SK-N-SH (cell line): ENCODE measurements at regions not wholly inside any gene's neighbourhood (a gene's known extent, or its start where the extent isn't known, plus 50 kb on each side); places are given as distances from the start of the nearest gene placed in this dataset.
A peak's percentile ranks its signal among the peaks of the same experiment; 100 is the strongest.

Source experiments
- CTCF ChIA-PET: fragments of 300-600, 350-600 bp; formaldehyde crosslinking; extraction: SDS; loops from one replicate; lab custom pipeline; 2021; lab: Yijun Ruan, JAX
- POLR2A ChIA-PET: fragments of 350-600 bp; sonication (Branson Sonifier 250); formaldehyde crosslinking; extraction: SDS; loops from one replicate; lab custom pipeline; 2020; ENCODE audit warnings: antibody characterized with exemption, inconsistent platforms; lab: Yijun Ruan, JAX
- DNase-seq: peaks from one replicate; pipeline ENCODE4 v3.0.0; 2012
- H2AFZ ChIP-seq: fragments of 200-600 bp; sonication (generic); 2 replicates; pipeline ENCODE4 v1.8.1; 2016; ENCODE audit warnings: antibody characterized with exemption, mild to moderate bottlenecking, low read depth
- H3F3A ChIP-seq: fragments of 200-600 bp; sonication (generic); replicated peaks from 2 replicates; pipeline ENCODE3; 2016; ENCODE audit warnings: antibody characterized with exemption, mild to moderate bottlenecking; ENCODE audit not compliant: insufficient read depth
- H3K27ac ChIP-seq, 2 experiments: fragments of 200-500 bp in 1 of 2; fragments of 200-600 bp in 1 of 2; sonication (Bioruptor generic) in 1 of 2; sonication (generic), shearing (Covaris generic) in 1 of 2; 2 replicates each; pipeline versions ENCODE4 v1.5.1 to v1.6.1; 2014 to 2016; ENCODE audit warnings: low read depth in 2 of 2, inconsistent platforms in 1 of 2, low read length in 1 of 2, mild to moderate bottlenecking in 1 of 2, mixed read lengths in 1 of 2
- H3K27me3 ChIP-seq: fragments of 200-600 bp; sonication (generic), shearing (Covaris generic); 2 replicates; pipeline ENCODE4 v1.6.1; 2016; ENCODE audit warnings: mixed run types; ENCODE audit not compliant: insufficient read depth
- H3K36me3 ChIP-seq, 2 experiments: fragments of 200-500 bp in 1 of 2; fragments of 200-600 bp in 1 of 2; sonication (Bioruptor generic) in 1 of 2; sonication (generic) in 1 of 2; replicated peaks in 1 of 2; 2 replicates each; pipeline versions ENCODE3 to v1.5.1; 2014 to 2016; ENCODE audit warnings: low read length in 1 of 2, mild to moderate bottlenecking in 1 of 2; ENCODE audit not compliant: insufficient read depth in 2 of 2, control insufficient read depth in 1 of 2
- H3K4me1 ChIP-seq, 2 experiments: fragments of 200-500 bp in 1 of 2; fragments of 200-600 bp in 1 of 2; sonication (Bioruptor generic) in 1 of 2; sonication (generic), shearing (Covaris generic) in 1 of 2; 2 replicates each; pipeline versions ENCODE4 v1.5.1 to v1.6.1; 2014 to 2016; ENCODE audit warnings: low read depth in 1 of 2, low read length in 1 of 2, mixed run types in 1 of 2; ENCODE audit not compliant: insufficient read depth in 2 of 2, control insufficient read depth in 1 of 2
- H3K4me2 ChIP-seq: fragments of 200-600 bp; sonication (generic), shearing (Covaris generic); 2 replicates; pipeline ENCODE4 v1.6.1; 2017; ENCODE audit warnings: mixed run types
- H3K4me3 ChIP-seq, 2 experiments: fragments of 200-500 bp in 1 of 2; fragments of 200-600 bp in 1 of 2; sonication (Bioruptor generic) in 1 of 2; sonication (generic), shearing (Covaris generic) in 1 of 2; 2 replicates each; pipeline versions ENCODE4 v1.5.1 to v1.8.1; 2014 to 2016; ENCODE audit warnings: low read depth in 2 of 2, inconsistent platforms in 1 of 2, low read length in 1 of 2, mild to moderate bottlenecking in 1 of 2, mixed read lengths in 1 of 2, moderate library complexity in 1 of 2
- H3K79me2 ChIP-seq: fragments of 200-600 bp; sonication (generic); 2 replicates; pipeline ENCODE4 v1.8.1; 2017; ENCODE audit warnings: mild to moderate bottlenecking; ENCODE audit not compliant: insufficient read depth
- H3K9ac ChIP-seq: fragments of 200-600 bp; sonication (generic); 2 replicates; pipeline ENCODE4 v1.6.1; 2017; ENCODE audit warnings: mixed run types
- H3K9me2 ChIP-seq: fragments of 200-600 bp; sonication (generic); 2 replicates; pipeline ENCODE4 v1.6.1; 2017; ENCODE audit warnings: mixed run types
- H3K9me3 ChIP-seq: fragments of 200-600 bp; sonication (generic); 2 replicates; pipeline ENCODE4 v1.6.1; 2017; ENCODE audit warnings: mixed run types, mild to moderate bottlenecking, moderate library complexity
- H4K20me1 ChIP-seq: fragments of 200-600 bp; sonication (generic); 2 replicates; pipeline ENCODE4 v1.6.1; 2017; ENCODE audit warnings: mild to moderate bottlenecking, mixed run types; ENCODE audit not compliant: insufficient read depth
- CHD2 ChIP-seq: fragments of 150-350 bp; IDR thresholded peaks from 2 replicates; pipeline ENCODE4 v1.6.1; 2018; ENCODE audit warnings: low read length; ENCODE audit not compliant: partially characterized antibody
- ELF1 ChIP-seq: IDR thresholded peaks from 2 replicates; pipeline ENCODE4 v1.4.0; 2012
- FOXM1 ChIP-seq: IDR thresholded peaks from 2 replicates; pipeline ENCODE4 v1.4.0; 2012; ENCODE audit warnings: low read depth, mild to moderate bottlenecking
- GABPA ChIP-seq: IDR thresholded peaks from 2 replicates; pipeline ENCODE4 v1.4.0; 2012; ENCODE audit warnings: low read depth, mild to moderate bottlenecking
- GATA2 ChIP-seq: sonication (generic); formaldehyde crosslinking; IDR thresholded peaks from 2 replicates; pipeline ENCODE4 v1.5.0; 2020; ENCODE audit warnings: mild to moderate bottlenecking, missing genetic modification reagents
- IRF3 ChIP-seq: fragments of 150-350 bp; IDR thresholded peaks from 2 replicates; pipeline ENCODE4 v1.6.1; 2016; ENCODE audit warnings: mild to moderate bottlenecking, low read depth, low read length
- MEF2A ChIP-seq: IDR thresholded peaks from 2 replicates; pipeline ENCODE4 v1.4.0; 2012; ENCODE audit warnings: low read depth, borderline replicate concordance
- NRF1 ChIP-seq: IDR thresholded peaks from 2 replicates; pipeline ENCODE4 v1.6.1; 2012; ENCODE audit warnings: low read depth, mild to moderate bottlenecking, low read length
- PBX3 ChIP-seq: IDR thresholded peaks from 2 replicates; pipeline ENCODE4; 2012
- REST ChIP-seq: IDR thresholded peaks from 2 replicates; pipeline ENCODE4 v1.6.1; 2012; ENCODE audit warnings: mild to moderate bottlenecking, low read depth, low read length, moderate library complexity
- USF1 ChIP-seq: IDR thresholded peaks from 2 replicates; pipeline ENCODE4 v1.4.0; 2012; ENCODE audit warnings: low read depth, borderline replicate concordance
- USF2 ChIP-seq: fragments of 150-350 bp; IDR thresholded peaks from 2 replicates; pipeline ENCODE4 v1.6.1; 2017; ENCODE audit warnings: antibody characterized with exemption, low read length, low read depth, borderline replicate concordance
- ZBTB33 ChIP-seq: IDR thresholded peaks from 2 replicates; pipeline ENCODE4 v1.4.0; 2012; ENCODE audit warnings: low read depth, borderline replicate concordance
- WGBS: methylation state at CpG from one replicate; pipeline ENCODE4 v1.1.6; 2017; ENCODE audit warnings: low lambda C conversion rate; 5-methylcytosine and 5-hydroxymethylcytosine counted together

- TF ChIP-seq ELF1 (no peak), MEF2A (no peak), IRF3 (no peak)
Observed at GRCh38 chr14:38950676-38951075, 152.4 kb downstream of the SEC23A start (continued).

GRCh38 chr14:38948576-38948975, 154.5 kb downstream of the SEC23A start:
- no peak for DNase-seq
- CTCF ChIA-PET = no interaction called here
- 0 out of 4 replicates have a peak overlapping the region, but pooled peaks of 1 of the 2 experiments have one; percentile 22 for H3K27ac ChIP-seq
- H3K9me3 ChIP-seq = no peaks in the 10 kb centered on the region
- H3K4me2 ChIP-seq = no peak overlapping the region
- POLR2A ChIA-PET = no interaction called here
- WGBS = 60% methylated on average over 5 of the region's 6 CpGs
- TF ChIP-seq USF1 (no peak), USF2 (no peak), GABPA (no peak), CHD2 (no peak), PBX3 (no peak), ZBTB33 (no peak)
- no peak overlapping the region for H3K9ac ChIP-seq
- no peaks in the 10 kb centered on the region for H4K20me1 ChIP-seq
- no peaks in the 10 kb centered on the region for H3K4me1 ChIP-seq
- no peaks in the 10 kb centered on the region for H3K9me2 ChIP-seq
- H3F3A ChIP-seq = peaks cover 2% of the 10 kb centered on the region
- no peaks in the 10 kb centered on the region for H3K36me3 ChIP-seq
- no peaks in the 10 kb centered on the region for H3K79me2 ChIP-seq
- no peak overlapping the region for H2AFZ ChIP-seq
- no peaks in the 10 kb centered on the region; the same call in 1 of the 2 replicates for H3K27me3 ChIP-seq
- no peak overlapping the region for H3K4me3 ChIP-seq

- Histone ChIP-seq H3K27me3 (no peaks in the 10 kb centered on the region; the same call in 1 of the 2 replicates), H3K4me1 (no peaks in the 10 kb centered on the region), H3K9me3 (no peaks in the 10 kb centered on the region), H3K4me3 (no peak overlapping the region), H3K36me3 (no peaks in the 10 kb centered on the region), H3K9me2 (no peaks in the 10 kb centered on the region), H3K4me2 (no peak overlapping the region), H3K79me2 (no peaks in the 10 kb centered on the region), H4K20me1 (no peaks in the 10 kb centered on the region), H3K27ac (0 out of 4 replicates have a peak overlapping the region, but pooled peaks of 1 of the 2 experiments have one; percentile 22), H3F3A (peaks cover 2% of the 10 kb centered on the region), H2AFZ (no peak overlapping the region), H3K9ac (no peak overlapping the region)
- no peak for DNase-seq
- ChIA-PET POLR2A (no interaction called here), CTCF (no interaction called here)
- WGBS = 4% methylated on average over 1 of the region's 1 CpG
- no peak for TF ChIP-seq NRF1
- no peak for TF ChIP-seq FOXM1
- no peak for TF ChIP-seq IRF3
- no peak for TF ChIP-seq USF1
- TF ChIP-seq GATA2 = no peak
- TF ChIP-seq REST = no peak
Observed at GRCh38 chr14:38948171-38948570, 154.9 kb downstream of the SEC23A start.
